HepG2 (cell line): ENCODE measurements at regions not wholly inside any gene's neighbourhood (a gene's known extent, or its start where the extent isn't known, plus 50 kb on each side); places are given as distances from the start of the nearest gene placed in this dataset.

Source experiments
- ATAC-seq: fragments of 200-7000 bp; cut with Tn5 transposase; 3 replicates; pipeline ENCODE4 v1.9.1; 2020; ENCODE audit warnings: mild to moderate bottlenecking, moderate library complexity
- BruUV-seq: library from RNA; stranded (reverse); fragments of 400-500 nt; replicated peaks from 2 replicates; lab custom pipeline; 2021; lab: Mats Ljungman, UMichigan
- CTCF ChIA-PET: fragments of 300-600 bp; formaldehyde crosslinking; extraction: SDS; loops from one replicate; lab custom pipeline; 2021; ENCODE audit warnings: low total read pairs, inconsistent platforms, low intra/inter-chr PET ratio; lab: Yijun Ruan, JAX
- POLR2A ChIA-PET: fragments of 350-600 bp; sonication (Branson Sonifier 250); formaldehyde crosslinking; loops from one replicate; lab custom pipeline; 2020; ENCODE audit warnings: antibody characterized with exemption, inconsistent platforms; lab: Yijun Ruan, JAX
- DNase-seq: peaks from one replicate; pipeline ENCODE4 v3.0.0-alpha.2; 2015; ENCODE audit warnings: low spot score
- FAIRE-seq: peaks from 3 replicates; lab custom pipeline; 2011; peaks lifted over from hg19 to GRCh38; lab: Jason Lieb, UNC
- H2AFZ ChIP-seq: one replicate; pipeline ENCODE4 v1.6.1; 2011; ENCODE audit warnings: low read length, inconsistent platforms
- H3K27ac ChIP-seq: fragments of 300-600 bp; 3 replicates; pipeline ENCODE4 v1.8.0; 2011; ENCODE audit warnings: mixed run types, mild to moderate bottlenecking, mixed read lengths, low read length, inconsistent platforms; ENCODE audit not compliant: insufficient read depth; ENCODE audit errors: extremely low read length
- H3K27me3 ChIP-seq, 2 experiments: fragments of 200-600 bp in 1 of 2; 2 replicates in 1 of 2; 3 replicates in 1 of 2; pipeline versions ENCODE4 v1.6.0 to v1.8.0; 2011; ENCODE audit warnings: low read length in 2 of 2, mild to moderate bottlenecking in 2 of 2, moderate library complexity in 2 of 2, inconsistent platforms in 1 of 2; ENCODE audit not compliant: insufficient read depth in 2 of 2, control insufficient read depth in 1 of 2
- H3K36me3 ChIP-seq, 2 experiments: fragments of 200-600 bp in 1 of 2; replicated peaks in 1 of 2; 2 replicates in 1 of 2; 3 replicates in 1 of 2; pipeline versions ENCODE4 v1.5.1 to v1.8.0; 2011; ENCODE audit warnings: low read length in 2 of 2, inconsistent platforms in 1 of 2; ENCODE audit not compliant: insufficient read depth in 2 of 2, control insufficient read depth in 1 of 2
- H3K4me1 ChIP-seq: 2 replicates; pipeline ENCODE4 v1.5.1; 2012; ENCODE audit warnings: low read length, inconsistent platforms; ENCODE audit not compliant: insufficient read depth
- H3K4me2 ChIP-seq: 2 replicates; pipeline ENCODE4 v1.6.0; 2011; ENCODE audit warnings: low read depth, low read length, inconsistent platforms
- H3K4me3 ChIP-seq, 3 experiments: fragments of 200-600 bp in 1 of 3; sonication (generic), shearing (Covaris generic) in 1 of 3; replicated peaks in 1 of 3; 2 replicates each; pipeline ENCODE4 v1.5.1; 2011 to 2016; ENCODE audit warnings: low read length in 3 of 3, inconsistent platforms in 2 of 3, low read depth in 2 of 3, mild to moderate bottlenecking in 2 of 3, control low read depth in 1 of 3, mixed read lengths in 1 of 3; ENCODE audit not compliant: insufficient read depth in 1 of 3
- H3K79me2 ChIP-seq: one replicate; pipeline ENCODE4 v1.6.1; 2011; ENCODE audit warnings: low read length, inconsistent platforms; ENCODE audit not compliant: insufficient read depth
- H3K9ac ChIP-seq: 2 replicates; pipeline ENCODE4 v1.6.0; 2011; ENCODE audit warnings: mild to moderate bottlenecking, low read depth, low read length, inconsistent platforms; ENCODE audit not compliant: insufficient read depth
- H3K9me3 ChIP-seq: 2 replicates; pipeline ENCODE4 v1.5.1; 2012; ENCODE audit warnings: mild to moderate bottlenecking, low read length
- H4K20me1 ChIP-seq: 2 replicates; pipeline ENCODE4 v1.6.0; 2011; ENCODE audit warnings: inconsistent platforms, mild to moderate bottlenecking, low read length, moderate library complexity; ENCODE audit not compliant: insufficient read depth
- ATF6 ChIP-seq: sonication (generic); formaldehyde crosslinking; conservative IDR thresholded peaks from 2 replicates; pipeline ENCODE4 v1.4.0; 2020; ENCODE audit warnings: missing genetic modification reagents
- CEBPB ChIP-seq: IDR thresholded peaks from 2 replicates; pipeline ENCODE4 v1.6.1; 2011; ENCODE audit warnings: low read depth, low read length, improper control_type of control experiment, borderline replicate concordance
- GPN1 ChIP-seq: sonication (generic); formaldehyde crosslinking; IDR thresholded peaks from 2 replicates; pipeline ENCODE4 v1.5.1; 2020; ENCODE audit warnings: missing genetic modification reagents, borderline replicate concordance
- HDAC6 ChIP-seq: fragments of 200-600 bp; sonication (generic); IDR thresholded peaks from 2 replicates; pipeline ENCODE4 v1.7.0; 2017; ENCODE audit warnings: mild to moderate bottlenecking, antibody characterized with exemption, low read length, low read depth
- HNRNPL ChIP-seq: fragments of 200-400 bp; formaldehyde crosslinking; IDR thresholded peaks from 2 replicates; pipeline ENCODE4 v1.6.1; 2017; ENCODE audit warnings: mild to moderate bottlenecking, low read depth, low read length
- IKZF1 ChIP-seq: fragments of 450-650 bp; IDR thresholded peaks from 2 replicates; pipeline ENCODE4 v1.7.1; 2016
- KLF15 ChIP-seq: sonication (generic); formaldehyde crosslinking; IDR thresholded peaks from 2 replicates; pipeline ENCODE4 v1.8.1; 2023; ENCODE audit warnings: borderline replicate concordance, mild to moderate bottlenecking, inconsistent platforms, missing genetic modification reagents, mixed read lengths
- MXD4 ChIP-seq: IDR thresholded peaks from 2 replicates; pipeline ENCODE4 v1.6.1; 2016; ENCODE audit warnings: mild to moderate bottlenecking, missing biosample characterization, missing genetic modification reagents
- PLRG1 ChIP-seq: fragments of 450-650 bp; conservative IDR thresholded peaks from 2 replicates; pipeline ENCODE4 v1.6.1; 2016
- PRPF4 ChIP-seq: fragments of 200-400 bp; formaldehyde crosslinking; IDR thresholded peaks from 2 replicates; pipeline ENCODE4 v1.6.1; 2016; ENCODE audit warnings: low read length, low read depth; ENCODE audit not compliant: poor library complexity, severe bottlenecking
- SMARCC2 ChIP-seq: fragments of 450-650 bp; IDR thresholded peaks from 2 replicates; pipeline ENCODE4 v1.6.1; 2017; ENCODE audit warnings: antibody characterized with exemption, mild to moderate bottlenecking
- SNAI1 ChIP-seq: sonication (generic); formaldehyde crosslinking; IDR thresholded peaks from 2 replicates; pipeline ENCODE4 v1.5.0; 2020; ENCODE audit warnings: mild to moderate bottlenecking, missing genetic modification reagents, borderline replicate concordance
- TBX2 ChIP-seq: sonication (generic); formaldehyde crosslinking; IDR thresholded peaks from 2 replicates; pipeline ENCODE4 v1.5.0; 2020; ENCODE audit warnings: missing genetic modification reagents, mild to moderate bottlenecking, borderline replicate concordance
- YEATS2 ChIP-seq: sonication (generic); formaldehyde crosslinking; IDR thresholded peaks from 2 replicates; pipeline ENCODE4 v1.4.0; 2020; ENCODE audit warnings: missing genetic modification reagents, borderline replicate concordance
- ZNF318 ChIP-seq: sonication (generic); formaldehyde crosslinking; IDR thresholded peaks from 2 replicates; pipeline ENCODE4 v1.4.0; 2020; ENCODE audit warnings: mild to moderate bottlenecking, missing genetic modification reagents
- ZNF713 ChIP-seq: sonication (generic); formaldehyde crosslinking; IDR thresholded peaks from 2 replicates; pipeline ENCODE4 v1.4.0; 2020; ENCODE audit warnings: mild to moderate bottlenecking, missing genetic modification reagents
- WGBS: methylation state at CpG from one replicate; pipeline ENCODE4 v1.1.6; 2017; ENCODE audit warnings: low lambda C conversion rate; 5-methylcytosine and 5-hydroxymethylcytosine counted together
- in situ Hi-C: cut with HindIII; loops from 2 replicates; pipeline ENCODE4 v1.10.0; 2017; ENCODE audit warnings: low pct_unique_long_range_greater_than_20kb; ENCODE audit not compliant: extremely low pct_ligation_motif_present
- intact Hi-C: fragments of 100-400 bp; cut with micrococcal nuclease; formaldehyde crosslinking; loops from one replicate; pipeline ENCODE4 v1.10.0; 2022; ENCODE audit not compliant: unreplicated experiment

GRCh38 chr14:84375235-84375634, 1154.7 kb upstream of the FLRT2 start (continued):
- TF ChIP-seq SNAI1 (CRISPR knock-in tag) (no peak), KLF15 (CRISPR knock-in tag) (no peak), HNRNPL (no peak)

GRCh38 chr14:84390010-84390409, 1139.9 kb upstream of the FLRT2 start:
- Histone ChIP-seq H3K9me3 (peaks cover 80% of the 10 kb centered on the region), H3K79me2 (no peaks in the 10 kb centered on the region), H3K27ac (no peak overlapping the region), H3K9ac (no peak overlapping the region), H3K36me3 (no peaks in the 10 kb centered on the region), H3K4me3 (no peak overlapping the region), H3K27me3 (no peaks in the 10 kb centered on the region), H2AFZ (no peak overlapping the region), H4K20me1 (no peaks in the 10 kb centered on the region), H3K4me2 (no peak overlapping the region), H3K4me1 (no peaks in the 10 kb centered on the region)
- no peak for DNase-seq
- ChIA-PET CTCF (no interaction called here), POLR2A (no interaction called here)
- in situ Hi-C loops = no loop called here
- intact Hi-C loops = no loop called here
- no peak for ATAC-seq
- no peak for FAIRE-seq
- WGBS = under 1% methylated on average over 3 of the region's 3 CpGs
- BruUV-seq = no TSS peak
- no peak for TF ChIP-seq GPN1 (CRISPR knock-in tag)
- no peak for TF ChIP-seq HDAC6
- no peak for TF ChIP-seq TBX2 (CRISPR knock-in tag)
- no peak for TF ChIP-seq SMARCC2
- no peak for TF ChIP-seq CEBPB
- TF ChIP-seq IKZF1 = no peak
- TF ChIP-seq PLRG1 = no peak
- TF ChIP-seq PRPF4 = no peak
- TF ChIP-seq YEATS2 (CRISPR knock-in tag) = no peak
- no peak for TF ChIP-seq ZNF318 (CRISPR knock-in tag)
- no peak for TF ChIP-seq ATF6
- TF ChIP-seq MXD4 (CRISPR knock-in tag) = no peak
- no peak for TF ChIP-seq ZNF713 (CRISPR knock-in tag)
